Myocyte (in vitro differentiated cells): ENCODE measurements at regions not wholly inside any gene's neighbourhood (a gene's known extent, or its start where the extent isn't known, plus 50 kb on each side); places are given as distances from the start of the nearest gene placed in this dataset.
A peak's percentile ranks its signal among the peaks of the same experiment; 100 is the strongest.

ENCODE experiments used
- DNase-seq: peaks from one replicate; pipeline ENCODE4 v3.0.0-alpha.2; 2012; ENCODE audit warnings: low read depth

- DNase-seq, result peak; percentile 18
Measured at GRCh38 chr11:101401245-101401644, 182.6 kb downstream of the TRPC6 start.

- DNase-seq, result no peak
Measured at GRCh38 chr11:101397979-101398378, 185.8 kb downstream of the TRPC6 start.

GRCh38 chr11:101390539-101390938, 193.3 kb downstream of the TRPC6 start:
- DNase-seq, result peak; percentile 13

GRCh38 chr11:101369835-101370234, 214.0 kb downstream of the TRPC6 start:
- DNase-seq, result no peak

- no peak for DNase-seq
Measured at GRCh38 chr11:101363706-101364275, 220.0 kb downstream of the TRPC6 start.

- DNase-seq, result no peak
Measured at GRCh38 chr11:101362643-101363042, 221.2 kb downstream of the TRPC6 start.

- no peak for DNase-seq
Measured at GRCh38 chr11:101357771-101358170, 226.0 kb downstream of the TRPC6 start.

- DNase-seq, result no peak
Measured at GRCh38 chr11:101354801-101355200, 225.2 kb upstream of the PGR start.

- DNase-seq, result no peak
Measured at GRCh38 chr11:101348786-101349185, 219.2 kb upstream of the PGR start.

- DNase-seq, result peak; percentile 14
Measured at GRCh38 chr11:101346591-101346990, 217.0 kb upstream of the PGR start.

- no peak for DNase-seq
Measured at GRCh38 chr11:101345891-101346290, 216.3 kb upstream of the PGR start.

GRCh38 chr11:101342307-101342706, 212.7 kb upstream of the PGR start:
- DNase-seq, result no peak

GRCh38 chr11:101341578-101341977, 212.0 kb upstream of the PGR start:
- no peak for DNase-seq

GRCh38 chr11:101336858-101337257, 207.2 kb upstream of the PGR start:
- DNase-seq, result no peak

- peak; percentile 28 for DNase-seq
Measured at GRCh38 chr11:101336155-101336554, 206.5 kb upstream of the PGR start.

GRCh38 chr11:101334581-101334980, 205.0 kb upstream of the PGR start:
- no peak for DNase-seq

GRCh38 chr11:101331411-101331810, 201.8 kb upstream of the PGR start:
- no peak for DNase-seq

- DNase-seq, result no peak
Measured at GRCh38 chr11:101327908-101328307, 198.3 kb upstream of the PGR start.

- DNase-seq, result no peak
Measured at GRCh38 chr11:101326141-101326540, 196.5 kb upstream of the PGR start.

- DNase-seq, result no peak
Measured at GRCh38 chr11:101323997-101324396, 194.4 kb upstream of the PGR start.

- no peak for DNase-seq
Measured at GRCh38 chr11:101321222-101321621, 191.6 kb upstream of the PGR start.

GRCh38 chr11:101306721-101307120, 177.1 kb upstream of the PGR start:
- no peak for DNase-seq

GRCh38 chr11:101305496-101305895, 175.9 kb upstream of the PGR start:
- DNase-seq, result no peak

- no peak for DNase-seq
Measured at GRCh38 chr11:101299210-101299609, 169.6 kb upstream of the PGR start.
